Right lobe of liver (tissue), 4 donors: ENCODE measurements at regions not wholly inside any gene's neighbourhood (a gene's known extent, or its start where the extent isn't known, plus 50 kb on each side); places are given as distances from the start of the nearest gene placed in this dataset.

ENCODE experiments used
- CTCF ChIP-seq, 4 donors: fragments of 200-600 bp in 3 of 4; fragments of 450-650 bp in 1 of 4; IDR thresholded peaks; one replicate each; pipeline versions ENCODE4 v1.5.1 to v1.8.0; 2016 to 2022; ENCODE audit warnings: antibody characterized with exemption in 4 of 4, mild to moderate bottlenecking in 2 of 4
- POLR2A ChIP-seq: fragments of 450-650 bp; IDR thresholded peaks from one replicate; pipeline ENCODE4 v1.6.1; 2017; ENCODE audit warnings: antibody characterized with exemption, mild to moderate bottlenecking
- donor health status: DM: no; HTN: no; CAD: no.
- donor health status: DM: no; HTN: no; CAD: no.
- donor health status: DM: no; HTN: yes; CAD: no.

GRCh38 chr15:60130821-60131220 is 126.7 kb downstream of the FOXB1 start:
- TF ChIP-seq CTCF (IDR thresholded peaks at IDR 0.05) (no peak), POLR2A (no peak)
